Endothelial cell of umbilical vein (primary cell): ENCODE measurements at regions not wholly inside any gene's neighbourhood (a gene's known extent, or its start where the extent isn't known, plus 50 kb on each side); places are given as distances from the start of the nearest gene placed in this dataset.

Source experiments
- BruUV-seq: library from RNA; stranded (reverse); fragments of 400-500 nt; replicated peaks from 2 replicates; lab custom pipeline; 2021; lab: Mats Ljungman, UMichigan
- CTCF ChIA-PET: fragments of 300-600, 350-600 bp; sonication (Branson Sonifier 250); formaldehyde crosslinking; loops from one replicate; lab custom pipeline; 2021; ENCODE audit warnings: antibody characterized with exemption, inconsistent platforms; lab: Charles Lee
- POLR2A ChIA-PET: fragments of 300-600, 350-600 bp; sonication (Branson Sonifier 250); formaldehyde crosslinking; loops from one replicate; lab custom pipeline; 2021; ENCODE audit warnings: antibody characterized with exemption, inconsistent platforms; lab: Charles Lee
- DNase-seq: peaks from one replicate; pipeline ENCODE4 v3.0.0-alpha.2; 2011; ENCODE audit warnings: low read depth, low spot score
- FAIRE-seq: peaks from 2 replicates; lab custom pipeline; 2011; peaks lifted over from hg19 to GRCh38; lab: Jason Lieb, UNC
- H2AFZ ChIP-seq: 2 replicates; pipeline ENCODE4 v1.6.0; 2012; ENCODE audit warnings: low read depth, low read length, control low read depth, inconsistent platforms
- H3K27ac ChIP-seq: 2 replicates; pipeline ENCODE4 v1.5.1; 2011; ENCODE audit warnings: low read depth, mild to moderate bottlenecking, control low read depth, low read length, moderate library complexity; ENCODE audit not compliant: insufficient read depth
- H3K27me3 ChIP-seq, 2 experiments: 2 replicates each; pipeline versions ENCODE4 v1.6.0 to v1.6.1; 2011; ENCODE audit warnings: low read length in 2 of 2, mixed read lengths in 1 of 2; ENCODE audit not compliant: control insufficient read depth in 2 of 2, insufficient read depth in 2 of 2
- H3K36me3 ChIP-seq, 2 experiments: 2 replicates in 1 of 2; 3 replicates in 1 of 2; pipeline ENCODE4 v1.5.1; 2011; ENCODE audit warnings: low read length in 2 of 2, mild to moderate bottlenecking in 1 of 2, moderate library complexity in 1 of 2; ENCODE audit not compliant: control insufficient read depth in 2 of 2, insufficient read depth in 2 of 2; ENCODE audit errors: extremely low read depth in 1 of 2
- H3K4me1 ChIP-seq: 3 replicates; pipeline ENCODE4 v1.5.1; 2011; ENCODE audit warnings: mild to moderate bottlenecking, low read length; ENCODE audit not compliant: control insufficient read depth, insufficient read depth; ENCODE audit errors: extremely low read depth
- H3K4me2 ChIP-seq: 2 replicates; pipeline ENCODE4 v1.6.1; 2011; ENCODE audit warnings: low read length, control low read depth, mixed read lengths; ENCODE audit not compliant: insufficient read depth
- H3K4me3 ChIP-seq, 3 experiments: fragments of 200-600 bp in 1 of 3; sonication (generic), shearing (Covaris generic) in 1 of 3; replicated peaks in 1 of 3; 2 replicates each; pipeline ENCODE4 v1.5.1; 2011 to 2016; ENCODE audit warnings: control low read depth in 3 of 3, low read length in 3 of 3, mild to moderate bottlenecking in 2 of 3, inconsistent platforms in 1 of 3, low read depth in 1 of 3, moderate library complexity in 1 of 3; ENCODE audit not compliant: insufficient read depth in 1 of 3
- H3K79me2 ChIP-seq: 2 replicates; pipeline ENCODE4 v1.6.0; 2012; ENCODE audit warnings: low read length, inconsistent platforms; ENCODE audit not compliant: control insufficient read depth, insufficient read depth
- H3K9ac ChIP-seq: replicated peaks from 2 replicates; pipeline ENCODE3; 2011; ENCODE audit warnings: low read length, control low read depth; ENCODE audit not compliant: insufficient read depth; ENCODE audit errors: extremely low read depth
- H3K9me1 ChIP-seq: replicated peaks from 3 replicates; pipeline ENCODE4 v1.6.0; 2011; ENCODE audit warnings: mild to moderate bottlenecking, low read length; ENCODE audit not compliant: control insufficient read depth, insufficient read depth; ENCODE audit errors: extremely low read depth
- H3K9me3 ChIP-seq: replicated peaks from 2 replicates; pipeline ENCODE4 v1.5.1; 2012; ENCODE audit warnings: low read length, inconsistent platforms; ENCODE audit not compliant: control insufficient read depth, insufficient read depth
- H4K20me1 ChIP-seq: replicated peaks from 2 replicates; pipeline ENCODE3; 2011; ENCODE audit warnings: mild to moderate bottlenecking, low read length; ENCODE audit not compliant: control insufficient read depth, insufficient read depth; ENCODE audit errors: extremely low read depth
- EZH2 ChIP-seq: IDR thresholded peaks from 2 replicates; pipeline ENCODE4 v1.6.1; 2012; ENCODE audit warnings: borderline replicate concordance, low read depth, mild to moderate bottlenecking, moderate library complexity, low read length, inconsistent platforms; ENCODE audit not compliant: severe bottlenecking
- FOS ChIP-seq: IDR thresholded peaks from 2 replicates; pipeline ENCODE4 v1.6.1; 2011; ENCODE audit warnings: mild to moderate bottlenecking, low read length, moderate library complexity, borderline replicate concordance; ENCODE audit not compliant: insufficient read depth
- GATA2 ChIP-seq: IDR thresholded peaks from 2 replicates; pipeline ENCODE4 v1.7.0; 2011; ENCODE audit warnings: low read depth, mild to moderate bottlenecking, moderate library complexity, mixed read lengths, low read length; ENCODE audit not compliant: insufficient read length, insufficient read depth
- JUN ChIP-seq: IDR thresholded peaks from 2 replicates; pipeline ENCODE4 v1.6.1; 2011; ENCODE audit warnings: borderline replicate concordance, low read depth; ENCODE audit not compliant: insufficient read length, insufficient read depth
- POLR2A ChIP-seq: IDR thresholded peaks from 2 replicates; pipeline ENCODE4 v1.6.1; 2012; ENCODE audit warnings: low read depth, mild to moderate bottlenecking, control low read depth, low read length
- POLR2AphosphoS5 ChIP-seq: IDR thresholded peaks from 2 replicates; pipeline ENCODE4 v1.6.1; 2012; ENCODE audit warnings: low read depth, mild to moderate bottlenecking, control low read depth, low read length, moderate library complexity; ENCODE audit not compliant: insufficient read depth
- dilution Hi-C: fragments of 300-500 bp; cut with MboI; formaldehyde crosslinking; loops from one replicate; pipeline ENCODE4 v1.15.0; 2019; ENCODE audit warnings: low sequenced_read_pairs; ENCODE audit not compliant: extremely low pct_ligation_motif_present
- intact Hi-C: fragments of 100-400 bp; cut with micrococcal nuclease; formaldehyde crosslinking; loops from one replicate; pipeline ENCODE4 v1.10.0; 2022
- TF ChIP-seq, protein P1 (sequence below): IDR thresholded peaks from 2 replicates; pipeline ENCODE4 v1.6.1; 2011; ENCODE audit not compliant: insufficient read depth, insufficient read length
- TF ChIP-seq, protein P2 (sequence below), 2 donors: IDR thresholded peaks; 1 replicate in 1 of 2; 2 replicates in 1 of 2; pipeline ENCODE4 v1.5.1; 2011; ENCODE audit warnings: low read length in 2 of 2, mild to moderate bottlenecking in 2 of 2, moderate library complexity in 2 of 2, control low read depth in 1 of 2, inconsistent platforms in 1 of 2, low read depth in 1 of 2; ENCODE audit not compliant: insufficient read depth in 1 of 2; ENCODE audit errors: extremely low read depth in 1 of 2

DNA sequence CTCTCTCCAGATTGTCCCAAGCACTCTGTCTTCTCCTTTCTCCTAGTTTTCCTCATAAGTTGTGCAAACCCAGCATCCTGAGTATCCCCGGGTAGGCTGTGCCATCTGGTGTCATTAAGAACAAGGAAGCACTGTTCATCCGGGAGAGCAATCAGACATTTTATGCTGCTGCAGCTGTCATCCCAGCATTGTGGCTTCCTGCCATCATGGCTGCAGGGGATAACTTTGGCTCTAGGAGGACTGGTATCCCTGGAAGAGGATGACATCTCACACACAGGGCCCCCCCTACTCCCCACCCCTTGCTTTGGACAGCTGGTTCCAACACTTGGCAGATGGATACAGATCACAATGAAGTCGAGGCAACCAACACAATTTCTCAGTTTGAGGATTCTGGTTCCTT, 1195.1 kb upstream of the MAP3K7 start:
- Histone ChIP-seq H3K4me3 (no peak overlapping the region), H4K20me1 (no peaks in the 10 kb centered on the region), H3K27ac (no peak overlapping the region), H3K9me3 (no peaks in the 10 kb centered on the region), H2AFZ (no peak overlapping the region), H3K27me3 (no peaks in the 10 kb centered on the region), H3K36me3 (no peaks in the 10 kb centered on the region), H3K4me2 (no peak overlapping the region), H3K79me2 (no peaks in the 10 kb centered on the region), H3K9me1 (no peaks in the 10 kb centered on the region), H3K9ac (no peak overlapping the region), H3K4me1 (no peaks in the 10 kb centered on the region)
- FAIRE-seq (no peak), DNase-seq (no peak)
- TF ChIP-seq, protein P1, sequence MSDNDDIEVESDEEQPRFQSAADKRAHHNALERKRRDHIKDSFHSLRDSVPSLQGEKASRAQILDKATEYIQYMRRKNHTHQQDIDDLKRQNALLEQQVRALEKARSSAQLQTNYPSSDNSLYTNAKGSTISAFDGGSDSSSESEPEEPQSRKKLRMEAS, result no peak
- TF ChIP-seq JUN, result no peak
- TF ChIP-seq FOS, result no peak
- no peak for TF ChIP-seq POLR2A
- no peak for TF ChIP-seq GATA2
- TF ChIP-seq POLR2AphosphoS5, result no peak
- TF ChIP-seq EZH2, result no peak
- TF ChIP-seq, protein P2, sequence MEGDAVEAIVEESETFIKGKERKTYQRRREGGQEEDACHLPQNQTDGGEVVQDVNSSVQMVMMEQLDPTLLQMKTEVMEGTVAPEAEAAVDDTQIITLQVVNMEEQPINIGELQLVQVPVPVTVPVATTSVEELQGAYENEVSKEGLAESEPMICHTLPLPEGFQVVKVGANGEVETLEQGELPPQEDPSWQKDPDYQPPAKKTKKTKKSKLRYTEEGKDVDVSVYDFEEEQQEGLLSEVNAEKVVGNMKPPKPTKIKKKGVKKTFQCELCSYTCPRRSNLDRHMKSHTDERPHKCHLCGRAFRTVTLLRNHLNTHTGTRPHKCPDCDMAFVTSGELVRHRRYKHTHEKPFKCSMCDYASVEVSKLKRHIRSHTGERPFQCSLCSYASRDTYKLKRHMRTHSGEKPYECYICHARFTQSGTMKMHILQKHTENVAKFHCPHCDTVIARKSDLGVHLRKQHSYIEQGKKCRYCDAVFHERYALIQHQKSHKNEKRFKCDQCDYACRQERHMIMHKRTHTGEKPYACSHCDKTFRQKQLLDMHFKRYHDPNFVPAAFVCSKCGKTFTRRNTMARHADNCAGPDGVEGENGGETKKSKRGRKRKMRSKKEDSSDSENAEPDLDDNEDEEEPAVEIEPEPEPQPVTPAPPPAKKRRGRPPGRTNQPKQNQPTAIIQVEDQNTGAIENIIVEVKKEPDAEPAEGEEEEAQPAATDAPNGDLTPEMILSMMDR (IDR thresholded peaks at IDR 0.05; ENCODE audit: extremely low read depth in 1 of 2, insufficient read depth in 1 of 2, low read depth in 1 of 2, low read length in 2 of 2), result no peak
- dilution Hi-C loops, result no loop called here
- ChIA-PET POLR2A (no interaction called here), CTCF (no interaction called here)
- intact Hi-C loops, result no loop called here
- BruUV-seq, result no TSS peak
